Activated CD8-positive, alpha-beta memory T cell treated with anti-CD3 and anti-CD28 coated beads, Interleukin-2, amount 50 U/mL, for 4 hours (primary cell): ENCODE measurements at regions not wholly inside any gene's neighbourhood (a gene's known extent, or its start where the extent isn't known, plus 50 kb on each side); places are given as distances from the start of the nearest gene placed in this dataset.
"Not testable (repeated sequence)": the region's sequence is repeated elsewhere in the genome, so short reads cannot be mapped to it uniquely, and the experiment has no call there.

Source experiments
- DNase-seq: peaks from one replicate; pipeline ENCODE4 v3.0.0-alpha.2; 2020

DNA sequence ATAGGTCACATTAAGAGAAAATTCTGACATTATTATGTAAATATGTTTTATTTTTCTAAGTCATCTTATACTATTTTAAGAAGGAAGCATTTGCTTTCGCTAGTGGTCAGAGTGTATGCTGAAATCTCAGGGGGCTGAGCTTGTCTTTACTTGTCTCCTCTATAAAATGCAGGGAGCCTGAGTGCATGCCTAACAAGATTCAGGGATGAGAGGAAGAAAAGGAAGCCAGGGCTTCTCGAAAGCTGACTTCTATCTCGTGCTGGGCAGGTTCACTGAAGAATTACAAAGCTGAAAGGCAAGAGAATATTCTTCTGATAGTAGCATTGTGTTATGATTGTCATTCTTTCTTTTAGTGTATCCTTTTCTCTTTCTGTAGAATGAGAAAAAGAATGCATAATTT is 467.4 kb downstream of the SOX11 start:
- DNase-seq, result no peak

DNA sequence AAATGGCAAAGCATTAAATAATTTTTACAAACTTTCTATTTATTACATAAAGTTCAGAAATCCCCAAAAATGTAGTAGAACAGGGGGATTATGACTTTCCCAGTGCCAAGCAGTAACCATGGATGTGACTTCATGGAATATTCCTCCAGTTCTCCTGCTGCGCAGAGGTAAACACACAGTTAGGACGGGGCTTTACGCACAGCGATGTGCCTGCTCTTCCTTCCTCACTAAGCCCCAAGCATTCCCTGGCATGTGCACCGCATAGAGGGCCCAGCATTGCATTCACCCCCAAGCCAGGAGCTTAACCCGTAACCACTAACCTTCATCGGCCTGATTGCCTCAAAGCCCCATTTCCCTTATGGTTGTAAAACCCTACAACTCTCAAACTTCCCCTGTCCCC is 471.7 kb downstream of the SOX11 start:
- no peak for DNase-seq

DNA sequence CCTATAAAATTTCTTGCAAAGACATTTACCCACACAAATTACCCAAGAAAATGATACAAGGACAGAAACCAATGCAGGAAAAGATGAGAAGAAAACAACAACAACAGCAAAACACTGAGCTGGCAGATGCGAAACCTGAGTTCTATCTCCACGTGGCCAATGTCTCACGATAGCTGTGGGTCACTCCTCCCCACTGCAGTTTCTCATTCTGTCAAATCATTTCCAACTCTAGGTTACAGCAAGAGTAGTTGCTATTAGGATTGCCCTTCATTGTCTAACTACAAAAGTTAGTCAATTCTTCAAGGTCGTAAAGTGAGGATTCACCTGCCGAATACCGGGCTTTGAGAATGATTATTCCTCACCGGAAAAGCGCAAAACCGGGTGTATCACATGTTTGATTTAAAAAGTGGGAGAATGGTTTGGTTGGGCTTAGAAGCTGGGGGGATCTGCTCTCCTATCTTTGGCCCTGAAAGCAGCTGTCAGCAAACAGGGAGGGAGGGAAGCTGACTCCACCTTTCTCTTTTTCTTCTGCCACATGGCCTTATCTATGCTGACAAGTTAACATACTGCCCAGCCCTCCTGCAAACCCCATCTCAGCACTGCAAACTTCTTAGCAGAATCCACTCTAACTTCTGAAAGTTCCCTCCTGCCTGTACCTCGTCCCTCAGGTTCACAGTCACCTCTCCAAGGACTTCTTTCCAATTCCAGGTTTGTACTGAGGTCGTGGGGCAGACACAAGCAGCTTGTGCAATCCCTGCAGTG is 473.0 kb downstream of the SOX11 start:
- no peak for DNase-seq

DNA sequence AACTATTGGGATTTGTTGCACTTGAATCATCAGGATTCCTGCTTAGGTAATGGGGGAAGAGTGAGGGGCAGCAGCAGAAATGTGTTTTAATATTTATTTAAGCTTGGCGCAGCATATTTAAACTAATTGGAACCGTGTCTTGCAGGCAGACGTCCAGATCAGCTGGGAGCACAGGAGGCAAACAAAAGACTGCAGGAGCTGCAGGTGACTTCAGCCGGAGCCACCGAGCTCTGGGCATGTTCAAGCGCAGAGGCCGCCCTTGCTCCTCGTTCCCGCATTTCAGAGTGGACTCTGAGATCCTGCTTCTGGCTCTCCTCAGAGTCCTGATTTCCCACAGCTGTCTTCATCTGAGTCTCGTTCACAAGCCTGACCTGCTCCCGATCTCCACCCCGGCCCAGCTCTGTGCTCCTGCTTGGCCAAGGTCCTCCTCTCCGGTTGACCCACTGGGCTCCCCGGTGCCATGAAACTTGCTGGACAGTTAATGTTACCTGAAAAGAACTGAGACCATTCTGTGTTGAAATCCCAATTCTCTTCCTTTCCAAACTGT is 475.5 kb downstream of the SOX11 start:
- no peak for DNase-seq

DNA sequence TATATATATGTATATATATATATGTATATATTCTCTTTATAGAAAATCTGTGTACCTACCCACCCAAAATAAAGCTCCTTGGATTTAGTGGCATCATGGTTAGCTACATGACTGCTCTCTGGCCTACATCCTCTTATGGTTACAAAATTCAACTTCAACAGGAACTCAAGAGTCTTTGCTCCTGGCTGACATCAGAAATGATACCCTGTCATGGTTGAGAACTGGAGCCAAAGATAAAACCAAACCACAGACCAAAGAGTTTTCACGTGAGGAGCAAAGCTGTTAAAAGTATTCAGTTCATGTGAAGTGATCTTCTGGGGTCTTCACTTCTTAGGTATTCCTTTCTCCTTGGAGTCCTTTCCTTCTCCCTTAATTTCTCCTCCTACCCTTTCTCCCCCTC is 476.3 kb downstream of the SOX11 start:
- DNase-seq, result no peak

DNA sequence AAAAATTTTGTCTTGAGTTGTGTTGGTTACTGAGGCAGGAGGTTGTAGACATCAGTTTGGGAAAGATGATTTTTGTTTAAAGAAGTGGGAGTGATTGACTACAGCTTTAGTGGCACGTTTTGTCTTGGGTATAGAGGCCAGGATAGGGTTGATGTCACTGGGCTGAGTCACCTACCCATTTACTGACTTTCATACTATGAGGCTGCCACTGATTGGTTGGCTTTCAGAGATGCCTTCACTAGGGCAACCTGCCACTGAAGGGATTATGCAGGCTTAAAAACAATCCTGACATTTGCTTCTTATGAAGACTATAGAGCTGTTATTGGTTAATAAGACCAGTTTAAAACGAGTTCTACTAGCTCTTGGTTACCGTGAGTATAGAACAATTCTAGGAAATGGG is 479.1 kb downstream of the SOX11 start:
- DNase-seq, result no peak

DNA sequence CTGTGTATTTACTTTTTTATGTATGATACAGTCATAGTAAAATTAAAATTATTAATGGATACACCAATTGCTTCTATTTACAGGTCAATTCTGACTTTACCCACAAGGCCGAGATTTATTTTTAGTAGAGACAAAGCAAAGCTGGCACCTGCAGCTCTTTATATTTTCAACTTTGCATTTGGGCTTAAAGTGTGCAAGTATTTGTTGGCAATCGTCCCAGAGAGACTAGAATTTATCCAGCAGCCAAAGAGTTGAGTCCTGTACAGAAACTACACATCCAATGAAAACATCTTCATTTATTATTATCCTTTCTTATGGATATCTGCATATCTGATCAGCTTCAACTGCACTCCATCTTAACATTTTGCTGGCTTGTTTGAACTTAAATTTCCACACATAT is 485.6 kb downstream of the SOX11 start:
- DNase-seq, result no peak

DNA sequence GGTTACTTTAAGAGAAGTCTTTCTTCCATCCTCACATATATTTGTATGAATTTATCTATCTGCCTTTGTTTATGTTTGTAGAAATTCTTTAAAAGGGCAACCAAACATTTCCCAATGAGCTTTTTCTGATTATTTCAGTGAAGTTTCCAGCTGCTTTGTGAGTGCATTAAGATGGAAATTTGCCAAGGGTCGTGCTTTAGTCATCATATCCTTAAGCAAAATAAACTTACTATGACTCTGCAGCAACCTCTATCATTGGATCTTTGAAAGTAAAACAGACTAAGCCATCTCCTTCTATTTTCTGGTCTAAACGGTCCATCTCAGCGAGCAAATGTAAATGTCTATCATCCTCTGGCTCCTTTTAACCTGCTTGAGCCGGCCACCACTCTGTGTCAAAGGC is 489.3 kb downstream of the SOX11 start:
- no peak for DNase-seq

DNA sequence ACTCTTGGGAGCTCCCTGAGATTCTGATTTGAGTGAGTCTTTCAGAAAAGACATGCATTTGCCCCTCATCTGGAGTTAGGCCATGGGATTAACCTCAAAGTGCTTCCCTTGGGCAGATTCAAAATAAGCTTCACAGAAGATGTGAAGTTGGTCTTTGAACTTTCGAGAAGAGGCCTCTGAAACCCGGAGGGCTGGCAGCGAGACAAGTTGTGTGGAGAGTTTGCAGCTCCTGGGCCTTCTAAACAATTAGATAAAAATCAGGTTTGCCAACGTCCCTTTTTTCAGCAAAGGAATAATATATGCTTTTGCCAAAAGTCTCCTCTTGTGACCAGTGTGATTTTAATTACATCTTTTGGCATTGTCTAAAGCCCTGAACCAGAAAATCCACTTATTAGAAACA is 489.7 kb downstream of the SOX11 start:
- DNase-seq, result no peak

DNA sequence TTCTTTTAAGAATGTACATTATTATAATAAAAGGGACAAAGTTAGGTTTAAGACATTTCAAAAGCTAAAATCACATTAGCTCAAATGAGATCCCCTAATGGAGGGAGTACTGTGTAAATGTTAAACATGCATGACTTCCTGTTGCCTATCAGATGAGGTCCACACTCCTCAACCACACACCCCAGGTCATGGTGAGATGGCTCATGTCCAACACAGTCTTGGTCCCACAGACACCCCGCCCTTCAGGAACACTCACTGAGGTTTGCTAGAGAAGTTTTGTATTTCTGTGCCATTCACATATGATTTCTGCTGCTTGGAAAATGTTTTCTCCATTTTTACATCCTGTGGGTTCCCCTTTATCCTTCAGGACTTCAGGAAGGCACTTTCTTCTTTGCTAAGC is 491.0 kb downstream of the SOX11 start:
- DNase-seq, result no peak

DNA sequence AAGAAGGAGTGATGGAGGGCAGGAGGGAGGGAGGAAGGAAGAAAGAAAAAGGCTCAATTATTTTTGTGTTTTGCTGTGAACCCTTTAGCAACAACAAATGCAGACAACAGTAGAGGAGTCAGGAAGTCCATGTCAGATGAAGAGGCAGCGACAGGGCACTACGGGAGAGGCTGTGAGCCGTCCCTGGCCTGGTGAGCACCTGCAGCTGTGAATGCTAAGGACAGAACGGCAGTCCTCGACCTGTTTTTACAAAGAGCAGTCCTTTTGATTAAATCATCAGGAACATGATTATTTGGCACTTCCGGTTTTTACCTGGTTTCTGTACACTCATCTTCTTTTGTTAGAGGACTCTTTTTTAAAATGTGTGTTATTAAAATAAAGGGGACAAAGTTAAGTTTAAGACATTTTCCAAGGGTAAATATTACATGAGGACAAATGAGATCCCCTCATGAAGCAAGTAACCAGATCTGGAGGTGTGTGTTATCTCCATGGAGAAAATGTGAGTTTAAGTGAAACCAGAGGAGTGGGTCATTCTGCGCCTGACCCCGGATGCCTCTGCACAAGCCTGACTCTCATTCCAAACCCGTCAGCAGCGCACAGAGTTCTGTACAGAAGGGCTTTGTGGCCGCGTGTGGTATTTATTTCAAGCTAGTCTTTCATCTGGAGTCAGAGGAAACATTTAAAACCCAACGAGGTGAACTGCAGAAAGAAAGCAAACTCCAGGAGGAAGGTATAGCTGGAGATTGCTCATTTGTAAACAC is 492.5 kb downstream of the SOX11 start:
- DNase-seq, result no peak

DNA sequence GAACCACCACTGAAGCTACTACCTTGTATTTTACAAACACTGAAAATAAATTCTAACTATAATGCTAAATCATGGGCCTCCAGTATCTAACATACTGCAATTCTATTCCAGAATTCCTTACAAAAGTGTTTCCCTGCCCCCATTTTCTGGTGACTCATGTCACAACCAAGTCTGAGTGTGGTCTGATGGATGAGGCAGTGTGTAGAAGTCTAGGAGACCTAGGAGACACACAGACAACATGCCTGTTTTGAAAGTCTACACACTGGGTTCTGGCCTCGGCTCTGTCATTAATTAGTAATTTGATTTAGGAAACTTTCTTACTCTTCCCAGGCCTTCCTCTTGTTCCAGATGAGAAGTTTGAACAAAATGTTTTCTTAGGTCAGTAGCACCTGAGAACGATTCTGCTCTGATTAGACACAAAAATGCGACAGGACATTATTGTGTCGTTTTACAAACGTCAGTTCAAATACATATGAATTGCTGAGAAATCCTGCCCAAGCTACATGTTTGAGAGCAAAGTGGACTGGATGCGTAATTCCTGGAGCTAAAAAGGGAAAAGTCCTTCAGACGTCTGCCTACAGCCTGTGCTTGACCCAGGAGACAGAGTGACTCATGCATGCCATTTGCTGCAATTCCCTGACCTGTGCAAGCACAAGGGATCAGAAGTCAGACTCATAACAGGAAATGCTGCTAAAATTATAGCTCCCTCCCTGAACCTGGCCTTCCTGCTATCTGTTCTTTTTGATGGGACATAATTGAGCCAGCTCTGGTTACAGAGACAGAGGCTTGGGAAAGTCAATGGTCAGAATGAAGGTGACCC is 494.4 kb downstream of the SOX11 start:
- no peak for DNase-seq

DNA sequence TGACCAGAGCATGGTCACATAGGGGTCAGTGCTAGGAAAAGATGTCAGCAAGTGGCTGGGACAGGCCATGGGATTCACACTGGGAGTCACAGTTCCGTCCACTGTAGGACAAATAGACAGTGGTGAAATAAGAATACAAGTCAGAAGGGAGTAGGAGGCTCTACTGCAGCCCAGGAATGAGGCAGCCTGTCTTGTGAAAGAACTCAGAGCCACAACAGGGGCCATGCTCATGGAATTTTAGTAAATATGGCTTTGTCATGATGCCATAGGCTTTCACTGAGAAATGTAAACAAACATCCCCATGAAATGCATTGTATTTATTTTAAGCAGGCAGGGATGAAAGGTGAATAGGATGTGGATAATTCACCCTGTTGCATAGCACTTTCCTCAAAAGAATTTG is 504.3 kb downstream of the SOX11 start:
- DNase-seq, result no peak

DNA sequence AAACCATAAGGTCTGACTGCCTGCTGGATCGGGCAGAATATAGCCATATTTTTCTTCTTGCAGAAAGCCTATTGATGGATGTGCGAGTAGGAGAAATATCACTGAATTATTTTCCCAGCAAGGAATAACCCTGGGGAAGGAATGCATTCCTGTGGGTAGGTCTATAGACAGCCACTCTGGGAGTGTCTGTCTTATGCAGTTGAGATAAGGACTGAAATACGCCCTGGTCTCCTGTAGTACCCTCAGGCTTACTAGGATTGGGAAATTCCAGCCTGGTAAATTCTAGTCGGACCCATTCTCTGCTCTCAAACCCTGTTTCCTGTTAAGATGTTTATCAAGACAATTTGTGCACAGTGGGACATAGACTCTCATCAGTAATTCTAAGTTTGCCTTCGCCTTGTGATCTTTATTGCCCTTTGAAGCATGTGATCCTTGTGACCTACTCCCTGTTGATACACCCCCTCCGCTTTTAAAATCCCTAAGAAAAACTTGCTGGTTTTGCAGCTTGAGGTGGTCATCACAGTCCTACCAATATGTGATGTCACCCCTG is 506.3 kb downstream of the SOX11 start:
- not testable (repeated sequence) for DNase-seq

DNA sequence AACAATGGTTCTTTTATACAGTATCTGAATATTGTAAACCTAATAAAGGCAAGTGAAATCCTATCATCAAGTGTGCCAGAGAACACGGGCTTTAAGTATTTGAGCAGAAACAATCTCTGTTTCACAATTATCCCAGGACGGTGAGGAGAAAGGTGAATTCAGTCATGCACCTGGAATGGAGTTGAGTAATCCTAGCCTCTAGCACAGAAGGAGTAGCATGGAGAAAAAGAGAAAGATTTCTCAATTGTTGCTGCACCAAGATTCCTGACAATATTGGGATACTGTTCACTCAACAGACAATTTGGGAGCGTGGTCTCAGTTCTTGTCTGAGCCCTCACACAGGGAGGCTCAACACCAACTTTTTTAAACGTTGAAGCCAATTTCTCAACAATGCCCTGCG is 510.6 kb downstream of the SOX11 start:
- DNase-seq, result no peak

DNA sequence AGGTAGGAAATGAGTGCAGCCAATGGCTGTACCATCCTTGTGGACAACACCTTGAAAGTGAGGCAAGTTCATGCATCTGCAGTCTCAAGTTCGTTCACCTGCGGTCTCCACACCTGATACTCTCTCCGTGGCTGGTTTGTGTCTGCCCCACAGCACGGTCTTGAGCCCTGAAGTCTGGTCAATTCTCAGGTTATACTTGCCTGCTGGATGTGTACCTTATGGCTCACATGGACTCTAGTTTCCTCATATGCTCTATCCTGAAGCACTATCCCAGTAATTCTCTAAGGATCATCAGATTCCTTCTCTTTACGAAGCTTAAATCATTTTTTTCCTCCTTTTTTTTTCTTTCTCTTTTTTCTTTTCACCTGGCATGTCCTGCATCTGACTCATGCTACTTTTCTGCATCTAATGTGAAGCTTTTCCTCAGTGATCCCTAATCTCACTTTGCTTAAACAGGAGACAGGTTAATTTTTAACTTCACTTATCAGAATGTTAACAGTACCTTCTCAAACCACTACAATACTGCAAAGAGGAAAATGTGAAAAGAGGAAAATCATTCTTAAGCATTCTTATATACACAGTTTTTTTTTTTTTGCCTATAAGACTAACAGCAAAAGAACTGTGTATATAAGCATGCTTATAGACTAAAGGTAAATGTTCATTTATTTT is 511.2 kb downstream of the SOX11 start:
- no peak for DNase-seq

DNA sequence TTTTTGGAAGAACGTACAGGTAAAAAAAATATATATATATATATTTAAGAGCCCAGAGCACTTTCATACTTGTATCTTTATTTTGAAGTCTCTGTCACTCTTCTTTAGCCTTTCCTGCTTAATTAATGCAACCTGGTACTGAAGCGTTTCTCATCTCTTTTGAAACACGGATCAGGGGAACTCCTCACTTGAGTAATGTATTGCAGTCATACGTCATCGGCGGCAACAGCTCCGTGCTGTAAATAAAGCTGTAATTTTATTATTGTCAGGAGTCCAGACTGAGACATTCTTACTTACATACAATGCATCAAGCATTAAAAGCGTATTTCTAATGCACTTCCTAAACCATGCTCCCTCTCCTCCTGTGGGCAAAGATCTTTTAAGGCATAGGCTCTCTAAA is 514.7 kb downstream of the SOX11 start:
- no peak for DNase-seq

DNA sequence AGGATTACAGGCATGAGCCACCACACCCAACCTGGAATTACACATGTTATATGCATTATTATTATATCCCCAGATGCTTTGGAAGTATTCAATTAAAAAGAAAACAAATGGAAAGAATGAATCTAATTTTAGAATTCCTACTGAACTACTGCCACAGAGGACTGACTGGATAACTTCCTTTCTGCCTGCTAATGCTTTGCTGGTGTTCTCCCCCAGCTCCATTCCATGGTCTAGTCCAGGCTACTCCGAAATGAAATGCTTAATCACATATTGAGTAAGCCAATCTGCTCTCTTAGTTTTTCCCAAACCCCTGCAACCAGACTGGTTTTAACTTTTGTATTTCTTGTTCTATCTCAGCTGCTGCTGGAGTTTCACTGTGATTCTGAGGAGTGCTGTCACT is 519.1 kb downstream of the SOX11 start:
- DNase-seq, result no peak

DNA sequence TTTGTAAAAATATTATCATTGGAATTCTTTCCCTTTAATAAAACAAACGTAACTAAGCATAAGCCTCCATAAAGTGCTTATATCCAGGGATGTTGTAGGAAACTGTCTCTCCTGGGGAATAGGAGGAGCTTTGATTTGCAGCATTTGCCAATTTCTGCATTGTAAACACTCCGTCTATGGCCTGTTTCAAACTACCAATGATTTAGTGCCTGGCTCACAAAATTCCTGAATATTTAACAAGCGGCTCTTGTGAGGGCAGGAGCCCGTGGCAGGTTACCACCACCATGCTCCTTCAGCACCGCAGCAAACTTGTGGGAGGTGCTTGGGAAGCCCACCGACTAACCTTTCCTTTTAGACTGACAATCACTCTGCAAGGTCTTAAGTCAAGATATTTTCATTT is 520.3 kb downstream of the SOX11 start:
- DNase-seq, result no peak

DNA sequence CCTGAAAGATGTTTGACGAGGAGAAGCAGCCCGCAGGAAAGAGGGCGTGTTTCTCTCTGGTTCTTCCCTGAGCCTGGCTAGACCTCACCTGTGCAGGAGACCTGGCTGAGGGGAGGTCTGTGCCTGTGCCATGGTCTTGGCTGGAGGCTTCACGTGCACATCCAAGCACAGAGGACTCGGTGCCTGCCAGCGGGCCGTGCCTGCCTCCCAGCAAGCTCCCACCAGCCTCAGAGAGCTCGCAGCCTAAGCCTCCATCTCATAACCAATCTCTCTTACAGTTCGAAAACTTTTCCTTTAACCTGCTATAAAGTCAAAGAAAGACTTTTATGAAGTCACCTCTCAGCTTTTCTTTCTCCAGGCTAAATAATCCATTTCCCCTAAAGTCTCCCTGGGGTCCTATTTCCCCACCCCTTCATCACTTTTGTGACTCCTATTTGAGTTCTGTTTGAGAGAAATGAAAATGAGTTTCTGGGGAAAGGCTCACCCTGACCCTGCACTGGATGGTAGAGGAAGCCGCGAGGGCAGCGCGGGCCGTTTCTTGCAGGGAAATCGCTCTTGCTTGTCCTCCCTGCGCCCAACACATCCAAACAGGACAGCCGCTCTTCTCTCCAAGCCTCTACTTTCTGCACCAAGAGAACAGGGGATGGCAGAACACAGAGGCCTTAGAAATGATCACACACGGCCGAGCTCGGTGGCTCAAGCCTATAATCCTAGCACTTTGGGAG is 521.0 kb downstream of the SOX11 start:
- DNase-seq, result no peak

DNA sequence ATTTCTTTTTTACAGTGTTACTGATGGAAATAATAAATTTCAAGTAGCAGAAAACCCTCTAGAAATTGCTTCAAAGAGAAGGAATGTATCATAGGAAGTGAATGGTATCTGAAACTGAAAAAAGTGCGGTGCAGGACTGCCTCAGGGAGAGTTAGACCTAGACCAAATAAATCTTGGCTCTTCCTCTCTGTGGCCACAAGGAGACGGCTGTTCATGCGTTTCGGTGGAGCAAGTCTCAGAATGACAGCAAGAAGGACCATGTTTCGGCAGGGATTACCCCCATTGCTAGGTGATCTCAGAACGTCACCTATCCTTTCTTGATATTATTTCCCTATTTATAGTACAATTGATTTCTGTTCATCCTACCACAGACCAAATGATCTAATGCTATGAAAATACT is 522.3 kb downstream of the SOX11 start:
- DNase-seq, result no peak

DNA sequence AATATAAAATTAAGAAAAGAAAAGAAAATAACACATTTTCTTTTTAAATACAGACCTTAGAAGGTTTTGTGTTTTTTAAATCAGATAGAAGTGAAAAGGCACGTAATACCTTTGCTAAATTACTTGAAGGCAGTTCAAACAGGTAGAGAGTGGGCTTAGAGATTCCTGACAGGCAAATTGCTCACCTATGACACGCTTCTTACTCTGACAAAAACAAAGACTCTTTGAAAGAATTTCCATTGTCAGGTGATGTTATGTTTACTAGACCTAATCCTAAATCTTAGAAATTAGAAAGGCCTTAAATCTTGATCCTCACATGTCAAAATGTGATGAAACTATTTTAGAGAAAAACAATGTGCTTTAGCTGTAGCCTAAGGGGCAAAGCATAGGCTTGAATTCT is 522.9 kb downstream of the SOX11 start:
- DNase-seq, result no peak
